ENCODE measurements at regions not wholly inside any gene's neighbourhood (a gene's known extent, or its start where the extent isn't known, plus 50 kb on each side); places are given as distances from the start of the nearest gene placed in this dataset.

- no TSS peak for BruUV-seq (replicated peaks)
- H3K9me1 ChIP-seq (ENCODE audit: control insufficient read depth, insufficient read depth, low read length): no peaks in the 10 kb centered on the region
- H3K4me3 ChIP-seq: no peak overlapping the region
- no peaks in the 10 kb centered on the region for H3K4me1 ChIP-seq (replicated peaks in 1 of 2; ENCODE audit: control insufficient read depth in 2 of 2, insufficient read depth in 2 of 2, low read length in 2 of 2)
- H3K9me3 ChIP-seq (replicated peaks; ENCODE audit: control insufficient read depth, insufficient read depth, low read depth, low read length): peaks cover 11% of the 10 kb centered on the region; the same call in 1 of the 2 replicates
- H3K79me2 ChIP-seq (ENCODE audit: control insufficient read depth, insufficient read depth, low read length): no peaks in the 10 kb centered on the region
- FAIRE-seq: no peak
- no peak overlapping the region for H3K27ac ChIP-seq (ENCODE audit: extremely low read depth, low read depth, low read length)
- no peak overlapping the region for H2AFZ ChIP-seq (ENCODE audit: low read depth, low read length)
- in situ Hi-C loops (cut with MboI): no loop called here
- TF ChIP-seq ZNF583 (CRISPR knock-in tag; IDR thresholded peaks at IDR 0.05): peak; percentile 93; the same call in 1 of the 2 replicates
- no peak for TF ChIP-seq ZNF274 (IDR thresholded peaks at IDR 0.05; ENCODE audit: borderline replicate concordance, low read depth, low read length)
- TF ChIP-seq TRIM24 (IDR thresholded peaks at IDR 0.05): peak in 1 of 2 experiments; percentile 18; a peak in 1 of 4 replicates
- peak; percentile 47 for TF ChIP-seq ZNF280A (IDR thresholded peaks at IDR 0.05; ENCODE audit: low read depth, partially characterized antibody)
- POLR2A ChIA-PET: no interaction called here
- H3K9ac ChIP-seq (ENCODE audit: insufficient read depth in 1 of 2, low read depth in 2 of 2, low read length in 2 of 2): no peak overlapping the region
- H3K27me3 ChIP-seq (ENCODE audit: control insufficient read depth in 2 of 2, insufficient read depth in 2 of 2, low read length in 2 of 2): no peaks in the 10 kb centered on the region
- 64% methylated on average over 2 of the region's 2 CpGs for WGBS (ENCODE audit: insufficient coverage, low coverage, missing lambda C conversion rate)
- DNase-seq (ENCODE audit: extremely low read depth in 1 of 4, low spot score in 3 of 4): no peak
- CTCF ChIA-PET (ENCODE audit: low intra/inter-chr PET ratio): no interaction called here
- H4K20me1 ChIP-seq (replicated peaks; ENCODE audit: control insufficient read depth, insufficient read depth, low read length): no peaks in the 10 kb centered on the region
- H3K4me2 ChIP-seq (ENCODE audit: insufficient read depth, low read length): no peak overlapping the region
- H3K36me3 ChIP-seq (ENCODE audit: control insufficient read depth, insufficient read depth, low read length): no peaks in the 10 kb centered on the region
- intact Hi-C loops (cut with micrococcal nuclease): no loop called here
- no peak for ATAC-seq
These were observed 261.8 kb downstream of the ZEB2 start for GRCh38 chr2:144258154-144258553.
